HCEC 1CT (cell line): ENCODE measurements at regions not wholly inside any gene's neighbourhood (a gene's known extent, or its start where the extent isn't known, plus 50 kb on each side); places are given as distances from the start of the nearest gene placed in this dataset.

Experiments used
- DNase-seq: peaks from one replicate; pipeline ENCODE4 v3.0.0-alpha.2; 2017

GRCh38 chr6:137692806-137693205 is 174.3 kb upstream of the TNFAIP3 start:
- DNase-seq, result peak; percentile 66

- DNase-seq, result no peak
Measured at GRCh38 chr6:137693711-137694110, 173.3 kb upstream of the TNFAIP3 start.

- no peak for DNase-seq
Measured at GRCh38 chr6:137696765-137697164, 170.3 kb upstream of the TNFAIP3 start.

- peak; percentile 75 for DNase-seq
Measured at GRCh38 chr6:137697267-137697938, 169.7 kb upstream of the TNFAIP3 start.

- DNase-seq, result no peak
Measured at GRCh38 chr6:137698636-137699030, 168.4 kb upstream of the TNFAIP3 start.

- DNase-seq, result peak; percentile 51
Measured at GRCh38 chr6:137699031-137699683, 167.9 kb upstream of the TNFAIP3 start.

- DNase-seq, result peak; percentile 48
Measured at GRCh38 chr6:137700161-137700560, 166.9 kb upstream of the TNFAIP3 start.

GRCh38 chr6:137700751-137701477 is 166.1 kb upstream of the TNFAIP3 start:
- DNase-seq, result no peak

GRCh38 chr6:137701942-137702341 is 165.1 kb upstream of the TNFAIP3 start:
- DNase-seq, result no peak

GRCh38 chr6:137702791-137703424 is 164.2 kb upstream of the TNFAIP3 start:
- no peak for DNase-seq

GRCh38 chr6:137704802-137705159 is 162.3 kb upstream of the TNFAIP3 start:
- no peak for DNase-seq

- DNase-seq, result peak; percentile 45
Measured at GRCh38 chr6:137705160-137706082, 161.6 kb upstream of the TNFAIP3 start.

GRCh38 chr6:137706083-137706750 is 160.8 kb upstream of the TNFAIP3 start:
- DNase-seq, result no peak

- DNase-seq, result no peak
Measured at GRCh38 chr6:137707038-137707589, 159.9 kb upstream of the TNFAIP3 start.

GRCh38 chr6:137707590-137708360 is 159.3 kb upstream of the TNFAIP3 start:
- peak; percentile 78 for DNase-seq

- DNase-seq, result no peak
Measured at GRCh38 chr6:137708481-137708880, 158.6 kb upstream of the TNFAIP3 start.

- peak; percentile 56 for DNase-seq
Measured at GRCh38 chr6:137709424-137710236, 157.4 kb upstream of the TNFAIP3 start.

- no peak for DNase-seq
Measured at GRCh38 chr6:137711972-137712371, 155.1 kb upstream of the TNFAIP3 start.

GRCh38 chr6:137712587-137712986 is 154.5 kb upstream of the TNFAIP3 start:
- no peak for DNase-seq

GRCh38 chr6:137715589-137716045 is 151.4 kb upstream of the TNFAIP3 start:
- peak; percentile 33 for DNase-seq
